ENCODE measurements at regions not wholly inside any gene's neighbourhood (a gene's known extent, or its start where the extent isn't known, plus 50 kb on each side); places are given as distances from the start of the nearest gene placed in this dataset.

GRCh38 chr20:60559462-60559861 lies 601.2 kb downstream of the CDH26 start:
- Histone ChIP-seq H3K36me3 (ENCODE audit: control insufficient read depth in 1 of 2, insufficient read depth in 2 of 2, low read length in 2 of 2) (no peaks in the 10 kb centered on the region), H3K79me2 (ENCODE audit: control insufficient read depth, insufficient read depth, low read length, poor library complexity) (no peaks in the 10 kb centered on the region), H3K4ac (ENCODE audit: low read depth, low read length) (no peak overlapping the region), H3K4me3 (ENCODE audit: low read depth, low read length) (no peak overlapping the region), H4K91ac (ENCODE audit: low read depth, low read length) (no peak overlapping the region), H3K9me3 (ENCODE audit: insufficient read depth, low read depth, low read length) (peaks cover 2% of the 10 kb centered on the region), H3K18ac (ENCODE audit: low read length) (no peak overlapping the region), H2AK5ac (ENCODE audit: low read length) (no peak overlapping the region), H4K8ac (ENCODE audit: low read depth, low read length) (no peak overlapping the region), H2AFZ (ENCODE audit: insufficient read depth, low read length, poor library complexity) (no peak overlapping the region), H3K9ac (ENCODE audit: low read length) (no peak overlapping the region), H2BK5ac (ENCODE audit: low read depth, low read length, poor library complexity) (no peak overlapping the region), H3K14ac (ENCODE audit: low read length) (no peak overlapping the region), H3K27me3 (ENCODE audit: insufficient read depth, low read length) (no peaks in the 10 kb centered on the region), H4K12ac (ENCODE audit: low read depth, low read length) (no peak overlapping the region), H2BK120ac (ENCODE audit: insufficient read depth, low read length, poor library complexity) (no peak overlapping the region), H3K27ac (ENCODE audit: low read depth, low read length) (no peak overlapping the region), H3K23ac (ENCODE audit: low read length) (no peak overlapping the region), H3K4me2 (ENCODE audit: low read length) (no peak overlapping the region), H2BK12ac (ENCODE audit: low read length) (no peak overlapping the region), H3K4me1 (ENCODE audit: control insufficient read depth in 1 of 2, insufficient read depth in 2 of 2, low read length in 2 of 2) (no peaks in the 10 kb centered on the region), H3K79me1 (ENCODE audit: low read length) (no peaks in the 10 kb centered on the region)
- DNase-seq = no peak
- WGBS (ENCODE audit: extremely low coverage, insufficient coverage, insufficient read length) = no CpG with 5 or more reads among the region's 7 CpGs

DNA sequence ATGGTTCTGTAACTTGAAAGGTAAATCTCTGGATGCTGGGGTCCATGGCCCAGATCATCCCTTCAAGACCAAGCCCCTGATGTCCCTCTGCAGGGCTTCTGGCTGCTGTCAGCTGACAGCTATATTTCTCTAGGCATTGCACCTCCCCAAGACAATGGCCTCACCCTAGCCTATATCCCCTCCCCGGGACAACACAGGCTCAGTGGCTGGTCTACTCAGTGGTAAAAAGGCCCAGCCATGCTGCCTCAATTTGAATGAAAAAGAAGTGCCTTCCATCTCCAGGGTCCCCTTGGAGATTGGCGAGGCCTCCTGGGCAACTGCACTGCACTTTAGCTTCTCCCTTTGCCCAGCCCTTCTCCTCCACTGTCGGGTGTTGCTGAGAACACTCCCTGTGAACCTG lies 602.8 kb downstream of the CDH26 start:
- H3K4me1 ChIP-seq (ENCODE audit: control insufficient read depth in 1 of 2, insufficient read depth in 2 of 2, low read length in 2 of 2) = no peaks in the 10 kb centered on the region
- H3K4ac ChIP-seq (ENCODE audit: low read depth, low read length) = no peak overlapping the region
- no peak overlapping the region for H3K27ac ChIP-seq (ENCODE audit: low read depth, low read length)
- WGBS (ENCODE audit: extremely low coverage, insufficient coverage, insufficient read length) = no CpG with 5 or more reads among the region's 3 CpGs
- no peak overlapping the region for H2AFZ ChIP-seq (ENCODE audit: insufficient read depth, low read length, poor library complexity)
- no peak overlapping the region for H4K8ac ChIP-seq (ENCODE audit: low read depth, low read length)
- H3K79me1 ChIP-seq (ENCODE audit: low read length) = no peaks in the 10 kb centered on the region
- H2BK120ac ChIP-seq (ENCODE audit: insufficient read depth, low read length, poor library complexity) = no peak overlapping the region
- H3K23ac ChIP-seq (ENCODE audit: low read length) = no peak overlapping the region
- no peak overlapping the region for H2BK12ac ChIP-seq (ENCODE audit: low read length)
- H3K4me2 ChIP-seq (ENCODE audit: low read length) = no peak overlapping the region
- H3K18ac ChIP-seq (ENCODE audit: low read length) = no peak overlapping the region
- H3K14ac ChIP-seq (ENCODE audit: low read length) = no peak overlapping the region
- H2BK5ac ChIP-seq (ENCODE audit: low read depth, low read length, poor library complexity) = no peak overlapping the region
- DNase-seq = no peak
- no peak overlapping the region for H4K91ac ChIP-seq (ENCODE audit: low read depth, low read length)
- H3K36me3 ChIP-seq (ENCODE audit: control insufficient read depth in 1 of 2, insufficient read depth in 2 of 2, low read length in 2 of 2) = no peaks in the 10 kb centered on the region
- H2AK5ac ChIP-seq (ENCODE audit: low read length) = no peak overlapping the region
- H3K27me3 ChIP-seq (ENCODE audit: insufficient read depth, low read length) = no peaks in the 10 kb centered on the region
- H3K9ac ChIP-seq (ENCODE audit: low read length) = no peak overlapping the region
- no peak overlapping the region for H4K12ac ChIP-seq (ENCODE audit: low read depth, low read length)
- no peaks in the 10 kb centered on the region for H3K79me2 ChIP-seq (ENCODE audit: control insufficient read depth, insufficient read depth, low read length, poor library complexity)
- peaks cover 2% of the 10 kb centered on the region for H3K9me3 ChIP-seq (ENCODE audit: insufficient read depth, low read depth, low read length)
- H3K4me3 ChIP-seq (ENCODE audit: low read depth, low read length) = no peak overlapping the region

DNA sequence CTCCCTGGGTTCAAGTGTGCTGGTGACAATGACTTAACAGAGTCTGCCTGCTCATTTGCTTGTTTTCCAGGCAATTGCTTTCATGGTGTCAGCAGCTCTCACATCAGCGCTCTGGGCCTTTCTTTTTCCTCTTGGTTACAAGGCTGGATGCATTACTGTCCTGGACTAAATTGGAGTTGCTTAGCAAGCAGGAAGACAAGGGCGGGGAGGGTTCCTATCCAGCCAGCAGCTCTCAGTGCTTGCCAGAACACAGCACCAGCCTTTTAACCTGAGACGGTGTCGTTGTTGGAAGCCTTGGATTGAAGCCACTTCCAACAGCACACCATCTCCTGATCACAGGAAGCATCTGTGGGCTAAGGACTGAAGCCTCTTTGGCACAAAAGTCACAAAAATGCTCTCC lies 606.9 kb downstream of the CDH26 start:
- no peak overlapping the region for H3K4me3 ChIP-seq (ENCODE audit: low read depth, low read length)
- no peaks in the 10 kb centered on the region for H3K27me3 ChIP-seq (ENCODE audit: insufficient read depth, low read length)
- H3K23ac ChIP-seq (ENCODE audit: low read length) = no peak overlapping the region
- no peaks in the 10 kb centered on the region for H3K4me1 ChIP-seq (ENCODE audit: control insufficient read depth in 1 of 2, insufficient read depth in 2 of 2, low read length in 2 of 2)
- no peak overlapping the region for H2AFZ ChIP-seq (ENCODE audit: insufficient read depth, low read length, poor library complexity)
- H4K12ac ChIP-seq (ENCODE audit: low read depth, low read length) = no peak overlapping the region
- H3K4ac ChIP-seq (ENCODE audit: low read depth, low read length) = no peak overlapping the region
- peaks cover 6% of the 10 kb centered on the region for H3K9me3 ChIP-seq (ENCODE audit: insufficient read depth, low read depth, low read length)
- no peak overlapping the region for H2AK5ac ChIP-seq (ENCODE audit: low read length)
- H2BK120ac ChIP-seq (ENCODE audit: insufficient read depth, low read length, poor library complexity) = no peak overlapping the region
- no peak overlapping the region for H3K27ac ChIP-seq (ENCODE audit: low read depth, low read length)
- H3K79me1 ChIP-seq (ENCODE audit: low read length) = no peaks in the 10 kb centered on the region
- H3K18ac ChIP-seq (ENCODE audit: low read length) = no peak overlapping the region
- no peak overlapping the region for H3K14ac ChIP-seq (ENCODE audit: low read length)
- H3K36me3 ChIP-seq (ENCODE audit: control insufficient read depth in 1 of 2, insufficient read depth in 2 of 2, low read length in 2 of 2) = no peaks in the 10 kb centered on the region
- no peak overlapping the region for H4K8ac ChIP-seq (ENCODE audit: low read depth, low read length)
- no peak overlapping the region for H2BK5ac ChIP-seq (ENCODE audit: low read depth, low read length, poor library complexity)
- no CpG with 5 or more reads among the region's 4 CpGs for WGBS (ENCODE audit: extremely low coverage, insufficient coverage, insufficient read length)
- H3K79me2 ChIP-seq (ENCODE audit: control insufficient read depth, insufficient read depth, low read length, poor library complexity) = no peaks in the 10 kb centered on the region
- H3K4me2 ChIP-seq (ENCODE audit: low read length) = no peak overlapping the region
- DNase-seq = no peak
- H4K91ac ChIP-seq (ENCODE audit: low read depth, low read length) = no peak overlapping the region
- no peak overlapping the region for H2BK12ac ChIP-seq (ENCODE audit: low read length)
- H3K9ac ChIP-seq (ENCODE audit: low read length) = no peak overlapping the region

- no peak overlapping the region for H3K27ac ChIP-seq (ENCODE audit: low read depth, low read length)
- H3K79me2 ChIP-seq (ENCODE audit: control insufficient read depth, insufficient read depth, low read length, poor library complexity) = no peaks in the 10 kb centered on the region
- no peak overlapping the region for H3K4ac ChIP-seq (ENCODE audit: low read depth, low read length)
- no peak overlapping the region for H3K9ac ChIP-seq (ENCODE audit: low read length)
- DNase-seq = no peak
- H4K91ac ChIP-seq (ENCODE audit: low read depth, low read length) = no peak overlapping the region
- H2BK120ac ChIP-seq (ENCODE audit: insufficient read depth, low read length, poor library complexity) = no peak overlapping the region
- H2BK12ac ChIP-seq (ENCODE audit: low read length) = no peak overlapping the region
- no peak overlapping the region for H4K12ac ChIP-seq (ENCODE audit: low read depth, low read length)
- H3K79me1 ChIP-seq (ENCODE audit: low read length) = no peaks in the 10 kb centered on the region
- no peak overlapping the region for H2AK5ac ChIP-seq (ENCODE audit: low read length)
- no CpG with 5 or more reads among the region's 5 CpGs for WGBS (ENCODE audit: extremely low coverage, insufficient coverage, insufficient read length)
- no peak overlapping the region for H2AFZ ChIP-seq (ENCODE audit: insufficient read depth, low read length, poor library complexity)
- no peak overlapping the region for H3K4me2 ChIP-seq (ENCODE audit: low read length)
- H3K27me3 ChIP-seq (ENCODE audit: insufficient read depth, low read length) = no peaks in the 10 kb centered on the region
- H3K36me3 ChIP-seq (ENCODE audit: control insufficient read depth in 1 of 2, insufficient read depth in 2 of 2, low read length in 2 of 2) = no peaks in the 10 kb centered on the region
- H3K4me3 ChIP-seq (ENCODE audit: low read depth, low read length) = no peak overlapping the region
- no peak overlapping the region for H4K8ac ChIP-seq (ENCODE audit: low read depth, low read length)
- H2BK5ac ChIP-seq (ENCODE audit: low read depth, low read length, poor library complexity) = no peak overlapping the region
- no peak overlapping the region for H3K14ac ChIP-seq (ENCODE audit: low read length)
- H3K18ac ChIP-seq (ENCODE audit: low read length) = no peak overlapping the region
- H3K4me1 ChIP-seq (ENCODE audit: control insufficient read depth in 1 of 2, insufficient read depth in 2 of 2, low read length in 2 of 2) = no peaks in the 10 kb centered on the region
- no peak overlapping the region for H3K23ac ChIP-seq (ENCODE audit: low read length)
- peaks cover 4% of the 10 kb centered on the region for H3K9me3 ChIP-seq (ENCODE audit: insufficient read depth, low read depth, low read length)
Observed at GRCh38 chr20:60565551-60565950, 607.3 kb downstream of the CDH26 start.
